Pancreas (tissue), 10 donors: ENCODE measurements at regions not wholly inside any gene's neighbourhood (a gene's known extent, or its start where the extent isn't known, plus 50 kb on each side); places are given as distances from the start of the nearest gene placed in this dataset.
A peak's percentile ranks its signal among the peaks of the same experiment; 100 is the strongest.

Experiments
- ATAC-seq, 4 donors: fragments of 200-7000 bp; cut with Tn5 transposase; one replicate each; pipeline versions ENCODE4 v1.8.0 to v1.9.1; 2020; ENCODE audit warnings: mild to moderate bottlenecking in 4 of 4, moderate library complexity in 4 of 4
- DNase-seq, 6 donors: peaks; one replicate each; pipeline ENCODE4 v3.0.0-alpha.2; 2020
- FAIRE-seq: peaks from 2 replicates; lab custom pipeline; 2012; peaks lifted over from hg19 to GRCh38; lab: Jason Lieb, UNC
- H3K27ac ChIP-seq, 4 donors: fragments of 200-600 bp; sonication (generic); 1 replicate in 3 of 4; 2 replicates in 1 of 4; pipeline versions ENCODE4 v1.5.0 to v1.8.0; 2020
- H3K27me3 ChIP-seq, 4 donors: fragments of 200-600 bp; one replicate each; pipeline ENCODE4 v1.8.0; 2021
- H3K36me3 ChIP-seq, 3 donors: fragments of 200-600 bp; sonication (generic) in 1 of 3; one replicate each; pipeline versions ENCODE4 v1.5.0 to v1.8.0; 2020 to 2021
- H3K4me1 ChIP-seq, 3 donors: fragments of 200-600 bp; one replicate each; pipeline ENCODE4 v1.8.0; 2021
- H3K4me3 ChIP-seq, 4 donors: fragments of 200-600 bp; sonication (generic) in 2 of 4; one replicate each; pipeline versions ENCODE4 v1.5.0 to v1.8.0; 2020 to 2021
- H3K9me3 ChIP-seq, 4 donors: fragments of 200-600 bp; one replicate each; pipeline ENCODE4 v1.8.0; 2021
- CTCF ChIP-seq, 4 donors: fragments of 200-600 bp; sonication (generic) in 3 of 4; IDR thresholded peaks; one replicate each; pipeline versions ENCODE4 v1.5.0 to v1.8.0; 2021; ENCODE audit warnings: antibody characterized with exemption in 4 of 4
- whole genome bisulfite sequencing, 2 donors: extraction: QIAGEN DNeasy Blood & Tissue Kit; methylation state at CpG; one replicate each; pipeline ENCODE4 v1.1.7; 2013; 5-methylcytosine and 5-hydroxymethylcytosine counted together
- intact Hi-C, 3 donors: fragments of 100-400 bp; cut with DNase I; formaldehyde crosslinking; loops; one replicate each; pipeline versions ENCODE4 v1.11.1 to v1.14.2; 2022
- donor health status: healthy with polysubstance abuse.
- donor health status: DM: no; HTN: no; CAD: no; lungs with moderate emphysema.
- donor health status: DM: no; HTN: no; CAD: no.
- donor health status: control.
- donor health status: control.
- donor health status: Bipolar disorder and iron deficiency.
- donor health status: DM: yes; HTN: yes; CAD: no.
- donor health status: DM: no; HTN: no; CAD: no.
- donor health status: DM: no; HTN: no; CAD: no.
- donor health status: DM: yes; HTN: yes; CAD: no.

GRCh38 chr2:160635488-160635887 lies 141.9 kb upstream of the RBMS1 start:
- 22 to 23% methylated on average over 2 of the region's 2 CpGs for WGBS, 2 donors
- no peak for ATAC-seq
- Histone ChIP-seq H3K4me3 (no peak overlapping the region), H3K27ac (no peak overlapping the region), H3K36me3 (no peaks in the 10 kb centered on the region), H3K4me1 (no peaks in the 10 kb centered on the region), H3K27me3 (no peaks in the 10 kb centered on the region), H3K9me3 (no peaks in the 10 kb centered on the region)
- intact Hi-C loops, result no loop called here
- no peak for FAIRE-seq
- DNase-seq, result no peak
- TF ChIP-seq CTCF (IDR thresholded peaks at IDR 0.05), result no peak

GRCh38 chr2:160639472-160639871 lies 145.9 kb upstream of the RBMS1 start:
- intact Hi-C loops, result no loop called here
- H3K27me3 ChIP-seq, result no peaks in the 10 kb centered on the region
- no peak for FAIRE-seq
- no peaks in the 10 kb centered on the region for H3K9me3 ChIP-seq
- no peaks in the 10 kb centered on the region for H3K4me1 ChIP-seq
- H3K36me3 ChIP-seq, result no peaks in the 10 kb centered on the region
- DNase-seq, result no peak
- no peak overlapping the region for H3K4me3 ChIP-seq
- TF ChIP-seq CTCF (IDR thresholded peaks at IDR 0.05), result no peak
- no peak overlapping the region for H3K27ac ChIP-seq
- no peak for ATAC-seq

- TF ChIP-seq CTCF (IDR thresholded peaks at IDR 0.05), result no peak
- H3K4me3 ChIP-seq, result no peak overlapping the region
- FAIRE-seq (no peak), ATAC-seq (peak; percentile 42 to 72 (median 58)), DNase-seq (peak in 1 of 6 donors; percentile 24)
- peak overlapping the region in 1 of 4 donors; percentile 44 for H3K27ac ChIP-seq
- no peaks in the 10 kb centered on the region for H3K9me3 ChIP-seq
- intact Hi-C loops, result no loop called here
- H3K36me3 ChIP-seq, result no peaks in the 10 kb centered on the region
- H3K27me3 ChIP-seq, result no peaks in the 10 kb centered on the region
- WGBS, 2 donors, result 36 to 38% methylated on average over 6 of the region's 6 CpGs
- no peaks in the 10 kb centered on the region for H3K4me1 ChIP-seq
Measured at GRCh38 chr2:160646684-160647444, 153.3 kb upstream of the RBMS1 start.

- Histone ChIP-seq H3K27me3 (no peaks in the 10 kb centered on the region), H3K4me3 (peak overlapping the region in 2 of 4 donors; percentile 19 to 20), H3K27ac (peak overlapping the region in 2 of 4 donors; percentile 30 to 44), H3K4me1 (no peaks in the 10 kb centered on the region), H3K36me3 (no peaks in the 10 kb centered on the region), H3K9me3 (no peaks in the 10 kb centered on the region)
- 37 to 54% methylated on average over 29 to 33 of the region's 33 CpGs for WGBS, 2 donors
- FAIRE-seq (no peak), ATAC-seq (peak; percentile 74 to 87 (median 80)), DNase-seq (peak in 5 of 6 donors; percentile 22 to 82 (median 48))
- intact Hi-C loops, result no loop called here
- no peak for TF ChIP-seq CTCF (IDR thresholded peaks at IDR 0.05)
Measured at GRCh38 chr2:160647967-160648685, 154.5 kb upstream of the RBMS1 start.

GRCh38 chr2:160649698-160650097 lies 156.1 kb upstream of the RBMS1 start:
- Histone ChIP-seq H3K4me3 (no peak overlapping the region), H3K27me3 (no peaks in the 10 kb centered on the region), H3K36me3 (no peaks in the 10 kb centered on the region), H3K9me3 (no peaks in the 10 kb centered on the region), H3K4me1 (no peaks in the 10 kb centered on the region), H3K27ac (no peak overlapping the region)
- no peak for TF ChIP-seq CTCF (IDR thresholded peaks at IDR 0.05)
- 93 to 97% methylated on average over 12 of the region's 12 CpGs for WGBS, 2 donors
- DNase-seq (peak in 1 of 6 donors; percentile 45), FAIRE-seq (no peak), ATAC-seq (no peak)
- intact Hi-C loops, result no loop called here
